Activated CD4-positive, alpha-beta T cell treated with anti-CD3 and anti-CD28 coated beads, Interleukin-2, amount 10 ng/mL, durations not matched to agents 7 days and 5 days (primary cell): ENCODE measurements at regions not wholly inside any gene's neighbourhood (a gene's known extent, or its start where the extent isn't known, plus 50 kb on each side); places are given as distances from the start of the nearest gene placed in this dataset.

Experiments used
- CTCF ChIA-PET: fragments of 350-600 bp; sonication (Branson Sonifier 250); formaldehyde crosslinking; loops from one replicate; lab custom pipeline; 2021; ENCODE audit warnings: antibody characterized with exemption; lab: Charles Lee
- POLR2A ChIA-PET: fragments of 350-600 bp; sonication (Branson Sonifier 250); formaldehyde crosslinking; loops from one replicate; lab custom pipeline; 2021; ENCODE audit warnings: antibody characterized with exemption; lab: Charles Lee
- DNase-seq: peaks from one replicate; pipeline ENCODE4 v3.0.0-alpha.2; 2020
- H3K27ac Mint-ChIP-seq: one replicate; pipeline ENCODE4 v1.8.0; 2021; ENCODE audit warnings: mild to moderate bottlenecking, moderate library complexity, mixed read lengths
- H3K27me3 Mint-ChIP-seq: one replicate; pipeline ENCODE4 v1.8.0; 2021; ENCODE audit warnings: mixed read lengths
- H3K36me3 Mint-ChIP-seq: one replicate; pipeline ENCODE4 v1.8.0; 2021; ENCODE audit warnings: low read depth, mixed read lengths
- H3K4me1 Mint-ChIP-seq: one replicate; pipeline ENCODE4 v1.8.0; 2021; ENCODE audit warnings: mixed read lengths
- H3K4me3 Mint-ChIP-seq: one replicate; pipeline ENCODE4 v1.8.0; 2021; ENCODE audit warnings: mild to moderate bottlenecking, moderate library complexity, mixed read lengths
- H3K9me3 Mint-ChIP-seq: one replicate; pipeline ENCODE4 v1.8.0; 2021; ENCODE audit warnings: mixed read lengths

DNA sequence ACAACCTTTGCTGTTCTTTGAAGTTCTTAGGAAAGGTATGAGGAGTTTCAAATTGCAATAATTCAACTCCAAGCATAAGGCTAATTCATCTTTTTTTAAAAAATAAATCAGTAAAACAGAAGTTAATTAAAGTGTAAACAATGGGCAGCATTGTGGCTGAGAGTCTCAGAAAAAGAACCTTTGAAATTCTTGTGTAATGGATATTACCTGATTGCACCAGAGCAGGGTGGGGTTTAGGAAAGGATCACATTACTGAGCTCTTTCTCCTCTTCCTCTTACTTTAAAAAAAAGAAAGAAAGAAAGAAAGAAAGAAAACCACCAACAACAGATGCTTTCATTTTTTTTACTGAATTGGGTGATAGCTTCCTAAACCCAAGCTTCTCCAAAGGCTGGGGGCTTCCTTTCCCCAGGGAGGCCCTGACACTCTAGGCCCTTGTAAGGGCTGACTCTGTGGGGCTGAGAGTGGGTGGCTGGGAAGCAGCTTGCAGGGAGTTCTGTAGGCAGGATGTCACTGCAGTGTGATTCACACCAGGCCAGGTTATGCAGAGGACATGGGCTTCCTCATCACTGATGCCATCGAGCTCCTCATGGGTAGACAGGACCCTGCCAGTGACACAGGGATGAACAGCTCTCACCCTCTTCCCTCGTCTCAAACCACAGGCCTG is 564.5 kb downstream of the FGF9 start:
- DNase-seq = no peak

DNA sequence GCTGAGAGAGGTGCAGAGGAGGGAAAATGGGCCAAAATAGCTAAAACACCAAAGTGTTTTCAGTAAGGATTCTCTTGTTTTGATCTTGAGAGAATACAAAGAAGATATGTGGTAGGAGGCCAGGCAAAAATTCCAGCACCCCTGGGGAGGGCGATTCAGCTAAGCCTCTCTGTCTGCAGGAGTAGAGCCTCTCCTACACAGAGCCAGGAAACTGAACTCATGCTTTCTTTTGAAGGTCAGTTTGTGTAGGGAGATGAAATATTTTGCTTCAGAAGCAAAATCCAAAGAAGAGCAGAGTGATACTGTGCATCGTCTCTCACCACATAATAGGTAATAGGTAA is 565.0 kb downstream of the FGF9 start:
- Mint-ChIP-seq H3K27ac (no peak overlapping the region), H3K36me3 (no peaks in the 10 kb centered on the region), H3K27me3 (no peaks in the 10 kb centered on the region), H3K4me1 (no peaks in the 10 kb centered on the region), H3K9me3 (no peaks in the 10 kb centered on the region), H3K4me3 (no peak overlapping the region)
- CTCF ChIA-PET = no interaction called here
- no peak for DNase-seq
- POLR2A ChIA-PET = no interaction called here

More for the DNA sequence above, 564.5 kb downstream of the FGF9 start:
- Mint-ChIP-seq H3K27me3 (no peaks in the 10 kb centered on the region), H3K27ac (no peak overlapping the region), H3K4me1 (no peaks in the 10 kb centered on the region), H3K36me3 (no peaks in the 10 kb centered on the region), H3K4me3 (no peak overlapping the region), H3K9me3 (no peaks in the 10 kb centered on the region)
- ChIA-PET CTCF (no interaction called here), POLR2A (no interaction called here)

DNA sequence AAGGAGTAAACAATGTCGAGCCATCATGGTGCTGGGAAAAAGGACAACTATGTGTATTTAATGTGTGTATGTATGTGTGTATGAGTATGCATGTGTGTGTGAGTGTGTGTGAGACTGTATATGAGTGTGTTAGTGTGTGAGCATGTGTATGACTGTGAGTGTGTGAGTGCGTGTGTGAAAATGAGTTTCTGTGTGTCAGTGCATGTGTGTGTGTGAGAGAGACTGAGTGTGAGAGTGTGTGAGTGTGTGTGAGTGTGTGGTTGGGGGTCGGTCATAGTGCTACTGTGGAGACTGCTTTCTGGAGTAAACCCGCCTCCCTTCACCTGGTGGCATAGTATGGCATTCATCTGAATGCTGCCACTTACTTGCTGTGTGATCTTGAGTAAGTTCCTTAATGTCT is 567.4 kb downstream of the FGF9 start:
- H3K36me3 Mint-ChIP-seq = no peaks in the 10 kb centered on the region
- H3K4me1 Mint-ChIP-seq = no peaks in the 10 kb centered on the region
- H3K4me3 Mint-ChIP-seq = no peak overlapping the region
- H3K27me3 Mint-ChIP-seq = no peaks in the 10 kb centered on the region
- no peak for DNase-seq
- ChIA-PET CTCF (interaction anchor here (1.1 kb wide), 1 partner anchor 9 kb away, joined by 6 read pairs; no protein-coding TSS in a partner anchor), POLR2A (no interaction called here)
- H3K9me3 Mint-ChIP-seq = peaks cover 3% of the 10 kb centered on the region
- no peak overlapping the region for H3K27ac Mint-ChIP-seq

DNA sequence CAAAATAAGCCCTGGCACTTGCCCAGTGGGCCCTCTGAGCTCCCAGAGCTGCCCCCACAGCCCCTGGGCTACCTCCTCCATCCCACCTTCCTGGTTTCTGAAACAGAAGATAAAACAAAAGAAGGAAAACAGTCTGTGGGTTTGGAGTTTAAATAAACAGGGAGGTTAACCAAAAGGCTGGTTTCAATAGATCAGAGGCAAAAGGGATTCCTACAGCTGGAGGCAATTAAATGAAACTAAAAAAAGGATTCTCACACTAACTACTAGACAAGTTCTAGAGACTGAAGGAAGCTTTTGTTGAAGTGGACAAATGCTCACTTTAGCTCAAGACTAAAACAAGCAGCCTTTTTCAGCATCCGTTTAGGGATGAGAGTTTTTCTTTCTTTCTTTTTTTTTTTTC is 569.8 kb downstream of the FGF9 start:
- Mint-ChIP-seq H3K36me3 (no peaks in the 10 kb centered on the region), H3K9me3 (peaks cover 3% of the 10 kb centered on the region), H3K27me3 (no peaks in the 10 kb centered on the region), H3K4me1 (no peaks in the 10 kb centered on the region), H3K27ac (no peak overlapping the region), H3K4me3 (no peak overlapping the region)
- ChIA-PET CTCF (interaction anchor here (0.9 kb wide), 1 partner anchor 13 kb away, joined by 7 read pairs; no protein-coding TSS in a partner anchor), POLR2A (no interaction called here)
- DNase-seq = no peak

DNA sequence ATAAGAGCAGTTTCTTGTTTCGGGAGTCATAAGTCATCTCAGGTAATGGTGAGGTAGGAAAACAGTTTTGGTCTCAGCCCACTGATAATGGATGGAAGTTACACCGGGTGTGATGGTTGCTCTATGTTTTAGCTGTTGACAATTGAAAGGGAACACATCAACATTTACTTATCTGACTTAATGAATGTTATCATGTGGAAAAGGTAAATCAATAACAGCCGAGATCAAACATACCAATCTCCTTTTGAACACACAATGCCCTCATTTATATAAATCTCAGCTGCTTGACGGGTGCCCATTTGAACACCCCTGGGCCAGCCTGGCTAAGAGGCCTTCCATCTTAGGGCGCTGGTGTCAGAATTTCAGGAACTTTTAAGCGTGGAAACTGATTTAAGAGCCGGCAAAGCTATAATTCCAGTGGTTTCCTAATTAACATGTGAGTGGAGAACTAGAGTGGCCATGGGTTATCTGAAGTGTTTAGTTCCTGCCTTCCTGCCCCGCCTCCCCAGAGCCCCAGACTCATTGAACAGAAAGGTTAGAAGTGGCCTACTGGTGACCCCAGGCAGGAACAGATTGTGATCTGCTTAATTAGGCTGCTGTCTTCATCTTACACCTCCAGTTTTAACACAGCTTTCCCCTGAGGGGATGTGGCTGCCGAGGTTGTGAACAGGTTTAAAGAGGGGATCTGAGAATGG is 572.7 kb downstream of the FGF9 start:
- peaks cover 3% of the 10 kb centered on the region for H3K9me3 Mint-ChIP-seq
- ChIA-PET CTCF (no interaction called here), POLR2A (no interaction called here)
- no peaks in the 10 kb centered on the region for H3K4me1 Mint-ChIP-seq
- no peaks in the 10 kb centered on the region for H3K36me3 Mint-ChIP-seq
- H3K27ac Mint-ChIP-seq = no peak overlapping the region
- no peak overlapping the region for H3K4me3 Mint-ChIP-seq
- no peaks in the 10 kb centered on the region for H3K27me3 Mint-ChIP-seq
- DNase-seq = no peak

DNA sequence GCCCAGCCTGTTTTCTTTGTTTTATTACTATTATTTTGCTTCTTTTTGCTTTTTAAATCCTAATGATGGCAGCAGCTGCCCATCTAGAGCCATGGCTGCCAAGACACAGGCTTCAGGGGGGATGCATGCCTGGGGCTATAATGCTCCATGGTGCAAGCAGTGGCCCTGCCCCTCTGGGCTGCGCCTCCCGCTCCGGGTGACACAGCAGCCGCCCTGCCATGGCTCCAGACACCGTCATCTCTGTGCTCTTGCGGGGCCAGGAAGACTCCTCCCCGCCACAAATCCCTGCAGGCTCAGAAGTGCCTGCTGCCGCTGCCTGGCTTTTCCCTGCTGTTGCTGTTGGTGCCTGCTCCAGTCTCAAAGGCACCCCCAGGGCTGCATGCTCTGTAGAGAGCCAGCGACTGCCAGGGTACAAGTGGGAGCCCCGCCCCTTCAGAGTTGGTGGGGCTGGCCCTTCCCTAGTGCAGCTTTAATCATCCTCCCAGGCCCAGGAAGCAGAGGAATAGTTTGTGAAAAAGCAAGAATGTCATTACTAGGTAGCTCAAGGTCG is 581.5 kb downstream of the FGF9 start:
- ChIA-PET POLR2A (no interaction called here), CTCF (interaction anchor here (0.5 kb wide), 1 partner anchor 577 kb away, joined by 3 read pairs; no protein-coding TSS in a partner anchor)
- H3K36me3 Mint-ChIP-seq = no peaks in the 10 kb centered on the region
- no peak overlapping the region for H3K4me3 Mint-ChIP-seq
- no peak overlapping the region for H3K27ac Mint-ChIP-seq
- H3K4me1 Mint-ChIP-seq = no peaks in the 10 kb centered on the region
- H3K27me3 Mint-ChIP-seq = no peaks in the 10 kb centered on the region
- no peak for DNase-seq
- H3K9me3 Mint-ChIP-seq = no peaks in the 10 kb centered on the region

DNA sequence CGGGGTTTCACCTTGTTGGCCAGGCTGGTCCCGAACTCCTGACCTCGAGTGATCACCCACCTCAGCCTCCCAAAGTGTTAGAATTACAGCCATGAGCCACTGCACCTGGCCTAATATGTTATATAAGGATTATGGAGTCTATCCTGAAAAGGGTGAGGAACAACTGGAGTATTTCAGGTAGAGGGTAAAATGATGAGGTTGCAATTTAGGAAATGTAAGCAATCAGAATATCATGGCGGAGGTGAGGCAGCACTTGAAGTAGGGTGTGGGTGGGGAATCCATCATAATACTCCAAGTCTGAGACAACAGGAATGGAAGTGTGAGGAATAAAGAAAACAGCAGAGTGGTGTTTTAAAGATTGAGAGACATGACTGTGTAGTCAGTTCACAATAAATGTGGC is 582.2 kb downstream of the FGF9 start:
- Mint-ChIP-seq H3K9me3 (no peaks in the 10 kb centered on the region), H3K27me3 (no peaks in the 10 kb centered on the region), H3K27ac (no peak overlapping the region), H3K36me3 (no peaks in the 10 kb centered on the region), H3K4me1 (no peaks in the 10 kb centered on the region), H3K4me3 (no peak overlapping the region)
- no peak for DNase-seq
- ChIA-PET CTCF (no interaction called here), POLR2A (no interaction called here)

DNA sequence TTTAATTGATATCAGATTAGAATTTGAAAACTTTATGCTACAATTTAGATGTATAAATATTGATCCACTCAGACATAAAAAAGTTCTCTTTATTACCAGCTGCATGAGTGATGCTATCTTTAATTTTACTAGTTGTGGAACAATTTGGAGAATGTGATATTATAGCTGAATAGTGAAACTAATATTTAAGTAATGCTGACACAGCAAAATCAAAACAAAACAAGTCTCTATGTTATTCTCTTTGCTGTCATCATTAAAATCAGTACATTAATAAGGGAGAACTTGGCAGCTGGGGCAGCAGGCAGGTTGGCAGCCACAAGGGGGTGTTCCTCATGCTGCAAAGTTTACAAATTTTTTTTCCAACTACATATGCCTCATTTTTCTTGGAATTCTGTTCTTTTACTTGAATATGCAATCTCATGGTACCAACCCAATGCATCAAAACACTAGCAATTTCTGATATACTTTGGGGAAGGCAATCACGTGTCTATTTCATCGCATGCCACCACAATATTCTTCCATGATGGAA is 585.3 kb downstream of the FGF9 start:
- no peak overlapping the region for H3K4me3 Mint-ChIP-seq
- H3K36me3 Mint-ChIP-seq = no peaks in the 10 kb centered on the region
- no peaks in the 10 kb centered on the region for H3K4me1 Mint-ChIP-seq
- no peaks in the 10 kb centered on the region for H3K9me3 Mint-ChIP-seq
- no peak overlapping the region for H3K27ac Mint-ChIP-seq
- no peaks in the 10 kb centered on the region for H3K27me3 Mint-ChIP-seq
- DNase-seq = no peak
- CTCF ChIA-PET = no interaction called here
- POLR2A ChIA-PET = no interaction called here

DNA sequence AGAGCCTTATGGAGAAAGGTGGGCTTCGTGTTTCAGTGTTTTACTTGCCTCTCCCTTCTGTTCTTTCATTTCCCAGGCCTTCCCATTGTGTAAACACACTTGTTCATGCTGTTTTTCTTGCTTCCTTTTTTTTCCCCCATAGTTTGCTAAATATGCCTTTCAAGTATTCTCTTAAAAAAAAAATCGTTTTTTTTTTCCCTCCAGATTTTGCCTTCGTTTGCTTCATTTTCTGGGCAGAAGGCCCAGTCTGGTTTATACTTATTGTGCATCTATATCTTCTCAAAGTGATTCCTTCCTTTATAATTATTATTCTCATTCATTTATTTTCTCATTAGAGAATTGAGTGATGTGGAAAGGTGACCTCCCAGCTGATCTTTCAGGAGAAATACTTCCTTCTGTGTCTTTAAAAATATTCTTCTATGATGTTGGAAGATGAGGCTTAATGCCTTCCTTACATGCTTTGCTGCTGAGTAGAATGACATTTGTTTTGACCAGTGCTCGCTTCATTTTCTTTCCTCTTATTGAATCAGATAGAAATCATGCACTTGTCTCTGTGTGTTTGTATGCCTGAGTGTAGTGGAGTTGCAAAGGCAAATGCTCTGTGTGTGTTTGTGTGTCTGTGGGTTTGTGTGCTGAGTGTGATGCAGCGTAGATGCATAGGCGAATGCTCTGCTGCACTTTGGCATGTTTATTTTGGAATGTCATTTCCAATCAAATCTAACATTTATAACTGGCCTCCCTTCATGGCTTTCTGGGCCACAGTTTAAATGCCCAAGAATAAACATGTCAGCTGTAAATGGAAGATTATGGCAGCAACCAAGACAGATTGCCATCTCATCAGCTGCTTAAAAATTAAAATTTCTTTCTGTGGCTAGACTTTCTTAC is 591.4 kb downstream of the FGF9 start:
- no peaks in the 10 kb centered on the region for H3K9me3 Mint-ChIP-seq
- no peak overlapping the region for H3K27ac Mint-ChIP-seq
- H3K4me1 Mint-ChIP-seq = no peaks in the 10 kb centered on the region
- ChIA-PET POLR2A (no interaction called here), CTCF (no interaction called here)
- H3K27me3 Mint-ChIP-seq = no peaks in the 10 kb centered on the region
- no peak overlapping the region for H3K4me3 Mint-ChIP-seq
- no peaks in the 10 kb centered on the region for H3K36me3 Mint-ChIP-seq
- no peak for DNase-seq

DNA sequence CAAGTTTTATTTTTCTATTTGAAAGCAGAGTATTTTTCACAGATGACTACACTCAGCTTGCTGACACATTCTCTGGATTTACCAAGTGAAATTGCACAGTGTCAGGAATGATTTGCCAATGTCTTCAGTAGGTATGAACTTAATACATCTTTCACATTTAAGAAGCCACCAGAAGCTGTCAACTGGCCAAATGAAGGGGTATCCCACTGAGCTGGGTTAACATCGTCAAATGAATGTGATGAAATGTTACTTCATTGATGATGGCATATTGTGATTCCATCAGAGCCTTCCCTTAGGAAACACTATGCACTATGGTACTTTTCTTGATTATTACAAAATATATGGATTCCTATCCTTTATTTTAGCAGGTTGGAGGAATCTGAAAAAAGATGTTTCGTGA is 592.3 kb downstream of the FGF9 start:
- no peak for DNase-seq
- no peaks in the 10 kb centered on the region for H3K36me3 Mint-ChIP-seq
- no peaks in the 10 kb centered on the region for H3K4me1 Mint-ChIP-seq
- POLR2A ChIA-PET = no interaction called here
- CTCF ChIA-PET = no interaction called here
- no peak overlapping the region for H3K27ac Mint-ChIP-seq
- no peaks in the 10 kb centered on the region for H3K27me3 Mint-ChIP-seq
- no peaks in the 10 kb centered on the region for H3K9me3 Mint-ChIP-seq
- H3K4me3 Mint-ChIP-seq = no peak overlapping the region

DNA sequence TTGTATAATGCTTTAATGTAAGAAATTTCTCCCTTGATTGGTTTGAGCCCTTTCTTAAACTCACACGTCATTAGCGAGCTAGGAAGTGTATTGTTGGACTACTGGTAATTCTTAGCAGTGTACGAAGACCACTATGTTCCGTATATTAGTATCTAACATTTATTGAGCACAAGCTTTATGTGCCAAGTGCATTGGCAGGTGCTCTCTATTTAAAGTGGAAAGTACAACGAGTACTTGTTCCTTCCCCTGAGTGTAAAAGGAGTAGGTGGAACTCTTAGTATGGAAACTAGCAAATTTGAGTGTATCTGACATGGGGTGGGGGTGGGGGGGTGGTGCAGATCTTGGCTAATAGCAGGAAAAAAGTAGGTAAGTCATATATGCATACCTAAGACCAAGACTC is 594.7 kb downstream of the FGF9 start:
- CTCF ChIA-PET = no interaction called here
- POLR2A ChIA-PET = no interaction called here
- Mint-ChIP-seq H3K27ac (no peak overlapping the region), H3K4me3 (no peak overlapping the region), H3K4me1 (no peaks in the 10 kb centered on the region), H3K27me3 (no peaks in the 10 kb centered on the region), H3K36me3 (no peaks in the 10 kb centered on the region), H3K9me3 (no peaks in the 10 kb centered on the region)
- DNase-seq = no peak

DNA sequence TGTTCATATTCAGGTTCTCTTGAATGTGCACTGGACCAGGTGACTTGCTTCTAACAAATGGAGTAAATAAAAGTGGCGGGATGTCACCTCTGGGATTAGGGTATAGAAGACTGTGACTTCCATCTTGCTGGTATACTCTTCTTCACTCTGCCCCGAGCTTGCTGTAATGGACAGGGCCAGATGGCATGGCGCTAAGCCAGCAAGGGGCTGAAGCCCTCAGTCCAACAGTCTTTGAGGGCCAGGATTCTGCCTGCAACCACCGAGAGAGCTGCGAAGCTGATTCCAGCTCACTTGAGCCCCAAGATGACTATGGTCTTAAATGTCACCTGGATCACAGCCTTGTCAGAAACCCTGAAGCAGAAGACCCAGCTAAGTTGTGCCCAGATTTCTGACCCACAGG is 600.0 kb downstream of the FGF9 start:
- H3K27me3 Mint-ChIP-seq = no peaks in the 10 kb centered on the region
- no peak overlapping the region for H3K27ac Mint-ChIP-seq
- no peaks in the 10 kb centered on the region for H3K9me3 Mint-ChIP-seq
- ChIA-PET POLR2A (no interaction called here), CTCF (interaction anchor here (0.5 kb wide), 1 partner anchor 70 kb away, joined by 6 read pairs; no protein-coding TSS in a partner anchor)
- no peaks in the 10 kb centered on the region for H3K36me3 Mint-ChIP-seq
- DNase-seq = no peak
- H3K4me3 Mint-ChIP-seq = no peak overlapping the region
- H3K4me1 Mint-ChIP-seq = no peaks in the 10 kb centered on the region

DNA sequence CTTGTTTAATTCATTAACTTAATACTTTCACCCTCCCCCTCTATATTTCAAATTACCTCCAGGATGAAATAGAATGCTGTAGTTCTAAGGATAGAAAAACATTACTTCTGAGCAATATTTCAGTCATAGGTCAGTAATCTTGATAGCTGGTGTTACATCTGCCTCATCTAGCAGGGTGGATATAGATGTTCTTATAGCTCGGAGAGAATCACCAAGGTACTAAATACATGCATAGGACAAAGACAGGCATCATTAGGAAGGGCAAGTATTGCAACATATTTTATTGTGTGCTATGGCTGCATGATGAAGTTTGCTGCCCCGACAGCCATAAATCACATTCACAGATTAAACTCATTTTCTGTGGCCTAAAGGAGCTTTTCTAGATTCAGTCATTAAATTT is 601.0 kb downstream of the FGF9 start:
- Mint-ChIP-seq H3K9me3 (no peaks in the 10 kb centered on the region), H3K36me3 (no peaks in the 10 kb centered on the region), H3K4me3 (no peak overlapping the region), H3K4me1 (no peaks in the 10 kb centered on the region), H3K27me3 (no peaks in the 10 kb centered on the region), H3K27ac (no peak overlapping the region)
- ChIA-PET CTCF (no interaction called here), POLR2A (no interaction called here)
- no peak for DNase-seq
